T47D (cell line): ENCODE measurements at regions not wholly inside any gene's neighbourhood (a gene's known extent, or its start where the extent isn't known, plus 50 kb on each side); places are given as distances from the start of the nearest gene placed in this dataset.

Source experiments
- DNase-seq, 2 experiments: peaks; one replicate each; pipeline versions ENCODE4 v3.0.0 to v3.0.0-alpha.2; 2011 to 2012; ENCODE audit warnings: low read depth in 1 of 2, low spot score in 1 of 2
- JUND ChIP-seq: IDR thresholded peaks from 2 replicates; pipeline ENCODE4 v1.6.1; 2012; ENCODE audit warnings: low read depth
- in situ Hi-C: cut with HindIII; loops from 2 replicates; pipeline ENCODE4 v1.10.0; 2016; ENCODE audit warnings: low sequenced_read_pairs, low pct_unique_long_range_greater_than_20kb

DNA sequence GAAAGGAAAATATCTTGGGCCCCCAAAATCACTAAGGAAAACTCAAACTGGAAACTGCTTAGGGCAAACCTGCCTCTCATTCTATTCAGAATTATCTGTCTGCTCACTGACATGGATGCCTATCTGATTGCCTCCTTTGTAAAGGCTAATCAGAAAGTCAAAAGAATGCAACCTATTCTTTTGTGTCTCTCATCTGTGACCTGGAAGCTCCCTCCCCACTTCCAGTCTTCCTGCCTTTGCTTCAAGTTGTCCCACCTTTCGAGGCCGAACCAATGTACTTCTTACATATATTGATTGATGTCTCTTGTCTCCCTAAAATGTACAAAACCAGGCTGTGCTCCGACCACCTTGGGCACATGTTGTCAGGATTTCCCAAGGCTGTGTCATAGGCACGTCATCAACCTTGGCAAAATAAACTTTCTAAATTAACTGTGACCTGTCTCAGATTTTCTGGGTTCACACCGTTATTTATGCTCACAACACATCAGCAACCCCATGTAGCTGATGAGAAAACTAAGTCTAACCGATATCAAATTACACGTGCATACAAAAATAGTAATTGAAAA, 302.3 kb upstream of the NRIP1 start:
- no peak for DNase-seq
- no peak for TF ChIP-seq JUND
- in situ Hi-C loops: no loop called here

DNA sequence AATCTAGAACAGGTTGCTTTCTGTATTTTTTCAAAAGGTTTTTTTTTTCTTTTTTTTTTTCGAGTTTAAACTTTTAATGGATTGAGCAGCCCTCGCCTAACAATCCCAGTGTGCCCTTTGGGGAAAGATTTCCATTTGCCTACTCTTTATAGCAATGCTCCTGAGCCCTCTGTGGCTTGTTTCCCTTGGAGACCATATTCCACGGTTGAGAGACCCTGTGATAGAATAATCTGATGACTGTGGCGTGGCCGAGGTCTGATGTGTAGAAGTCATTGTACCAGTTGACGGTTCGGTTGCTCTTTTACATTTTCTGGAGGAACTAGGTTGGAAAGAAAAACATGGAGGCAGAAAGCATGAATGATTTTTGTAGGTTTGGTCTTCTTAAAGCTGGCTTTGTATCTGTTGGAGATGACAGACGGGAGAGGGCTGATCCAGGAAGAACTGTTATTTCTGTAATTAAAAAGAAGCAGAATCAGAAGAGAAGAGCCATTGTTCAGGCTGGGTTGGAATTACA, 305.7 kb upstream of the NRIP1 start:
- in situ Hi-C loops: no loop called here

DNA sequence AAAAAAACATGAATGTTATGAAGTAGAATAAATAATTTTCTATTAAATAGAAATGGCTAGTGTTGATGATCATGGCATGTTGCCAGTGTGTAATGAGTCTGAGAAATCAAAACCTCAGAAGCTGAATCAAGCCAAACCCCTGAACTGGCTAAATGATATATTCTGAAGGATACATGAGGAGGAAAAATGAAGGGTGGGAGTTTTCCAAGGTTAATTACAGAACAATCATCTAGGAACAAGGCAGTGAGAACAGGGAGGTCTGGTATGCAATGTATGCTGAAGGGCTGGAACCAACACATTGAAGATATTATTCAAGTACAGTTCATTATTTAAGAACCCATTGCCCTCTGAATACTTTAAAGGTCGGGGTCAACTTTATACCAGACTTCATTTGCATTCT, 309.1 kb upstream of the NRIP1 start:
- TF ChIP-seq JUND: no peak
- no peak for DNase-seq
- in situ Hi-C loops: no loop called here

More for the DNA sequence above, 305.7 kb upstream of the NRIP1 start:
- DNase-seq: no peak
- TF ChIP-seq JUND: no peak

DNA sequence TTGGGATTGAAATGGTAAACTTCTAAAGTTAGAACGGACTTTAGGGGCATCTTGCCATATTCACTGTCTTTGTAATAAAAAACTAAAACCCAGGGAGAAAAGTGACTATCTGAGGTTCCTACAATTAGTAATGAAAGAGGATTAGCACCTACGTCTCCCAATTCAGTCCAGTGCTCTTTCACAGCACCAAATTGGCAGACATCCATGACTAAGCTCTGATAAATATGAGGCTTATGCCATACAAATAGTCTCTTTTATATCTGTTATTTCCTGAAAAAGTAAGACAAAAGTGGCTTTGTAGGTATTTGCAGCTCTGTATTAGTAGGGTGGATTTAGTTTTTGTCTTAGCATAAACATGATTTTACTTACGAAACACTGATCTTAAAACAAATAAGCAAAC, 315.0 kb upstream of the NRIP1 start:
- no peak for TF ChIP-seq JUND
- DNase-seq: no peak
- in situ Hi-C loops: no loop called here

DNA sequence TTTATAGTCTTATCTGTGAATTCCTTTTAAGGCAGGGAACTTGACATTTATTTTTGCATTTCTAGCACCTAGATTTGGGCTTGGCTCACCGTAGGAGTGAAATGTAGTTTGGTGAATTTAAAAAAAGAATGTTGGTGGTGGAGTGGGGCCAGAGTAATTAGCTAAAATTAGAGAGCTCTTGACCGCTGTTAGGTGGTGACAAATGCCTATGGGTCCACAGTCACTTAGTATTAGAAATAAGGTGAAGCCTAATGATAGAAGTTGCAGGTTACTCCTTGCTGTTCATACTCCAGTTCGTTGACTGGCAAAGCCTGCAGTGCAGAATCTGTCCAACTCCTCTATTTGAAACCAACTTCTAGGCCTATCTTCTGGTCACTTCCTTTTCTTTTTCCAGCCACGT, 318.8 kb upstream of the NRIP1 start:
- no peak for TF ChIP-seq JUND
- DNase-seq: no peak
- in situ Hi-C loops: no loop called here

- in situ Hi-C loops: no loop called here
- no peak for TF ChIP-seq JUND
- DNase-seq: no peak
These were observed 325.2 kb upstream of the NRIP1 start for GRCh38 chr21:15390049-15390448.

- TF ChIP-seq JUND: no peak
- no peak for DNase-seq
- in situ Hi-C loops: no loop called here
These were observed 332.5 kb upstream of the NRIP1 start for GRCh38 chr21:15397258-15397657.

- DNase-seq: no peak
- in situ Hi-C loops: no loop called here
- no peak for TF ChIP-seq JUND
These were observed 328.9 kb upstream of the USP25 start for GRCh38 chr21:15400905-15401304.

DNA sequence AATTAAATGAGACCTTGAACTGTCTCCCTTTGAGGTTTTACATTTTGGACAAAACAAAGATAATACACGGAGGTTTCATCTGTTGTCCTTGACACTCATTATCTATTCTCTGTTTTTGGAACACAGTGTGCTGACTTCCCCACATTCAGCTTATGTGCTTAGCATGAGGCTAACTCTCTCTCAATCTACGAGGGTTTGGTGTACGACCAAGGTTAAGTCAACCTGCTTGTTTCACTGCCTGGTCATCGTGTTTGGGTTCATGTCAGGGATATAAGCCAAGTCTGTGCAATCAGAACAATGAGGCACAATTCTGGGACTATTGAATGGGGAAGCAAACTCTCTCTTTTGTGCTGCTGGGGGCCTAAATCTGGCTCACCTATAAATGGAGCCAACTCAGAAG, 328.5 kb upstream of the USP25 start:
- no peak for TF ChIP-seq JUND
- in situ Hi-C loops: no loop called here
- no peak for DNase-seq

DNA sequence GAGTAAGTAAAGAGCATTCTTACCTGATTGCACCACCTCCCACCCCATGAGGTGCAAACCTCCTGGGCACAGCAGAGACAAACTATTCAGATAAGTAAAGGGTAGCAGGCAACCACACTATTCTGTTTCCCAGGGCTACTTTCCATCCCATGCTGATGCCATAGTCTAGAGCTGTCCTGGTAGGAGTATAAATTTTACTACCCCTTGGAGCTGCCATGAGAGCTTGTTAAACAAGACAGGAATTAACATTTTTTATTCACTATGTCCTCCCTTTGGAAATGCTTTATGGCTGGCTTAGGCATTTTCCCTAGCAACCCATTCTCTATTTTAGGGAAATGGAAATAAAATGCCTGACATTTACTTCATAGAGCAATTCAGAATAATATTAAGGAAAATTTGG, 324.6 kb upstream of the USP25 start:
- in situ Hi-C loops: no loop called here
- DNase-seq: no peak
- no peak for TF ChIP-seq JUND

DNA sequence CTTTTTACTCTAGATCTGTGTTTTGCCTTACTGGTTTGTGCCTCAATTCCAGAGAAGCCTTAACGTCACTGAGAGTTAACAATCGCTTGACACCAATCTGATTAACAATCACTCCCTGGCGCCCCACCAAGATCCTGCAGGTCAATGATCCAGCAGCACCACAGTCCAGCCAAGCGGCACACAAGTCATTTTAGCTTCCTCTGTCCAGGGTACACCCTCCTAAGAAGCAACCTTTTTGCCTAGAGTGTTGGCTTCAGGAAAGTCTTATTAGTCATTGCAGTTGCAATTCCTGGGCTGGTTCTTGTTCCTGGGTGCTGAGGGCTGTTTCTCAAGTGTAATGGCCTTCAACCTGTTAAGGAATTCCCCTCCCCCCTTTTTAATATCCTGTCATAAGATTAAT, 323.0 kb upstream of the USP25 start:
- no peak for DNase-seq
- in situ Hi-C loops: no loop called here

GRCh38 chr21:15407585-15407984, 322.2 kb upstream of the USP25 start:
- TF ChIP-seq JUND: no peak
- in situ Hi-C loops: no loop called here
- no peak for DNase-seq

More for the DNA sequence above, 323.0 kb upstream of the USP25 start:
- TF ChIP-seq JUND: no peak

DNA sequence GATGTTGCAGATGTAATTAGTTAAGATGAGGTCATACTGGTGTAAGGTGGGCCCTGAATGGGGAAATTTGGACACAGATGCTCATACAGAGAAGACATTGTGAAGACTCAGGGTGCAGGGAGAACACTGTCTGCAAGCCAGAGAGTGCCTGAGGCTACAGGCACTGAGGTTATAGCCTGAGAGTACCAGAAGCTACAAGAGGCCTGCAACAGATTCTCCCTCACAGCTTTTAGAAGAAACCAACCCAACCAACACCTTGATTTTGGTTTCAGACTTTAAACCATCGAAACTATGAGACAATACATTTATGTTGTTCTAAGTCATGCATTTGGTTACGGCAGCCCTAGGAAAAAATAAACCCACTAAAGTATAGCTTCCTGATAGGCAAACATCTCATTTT, 321.7 kb upstream of the USP25 start:
- in situ Hi-C loops: no loop called here
- no peak for DNase-seq
- no peak for TF ChIP-seq JUND

- in situ Hi-C loops: no loop called here
- TF ChIP-seq JUND: no peak
- no peak for DNase-seq
These were observed 320.8 kb upstream of the USP25 start for GRCh38 chr21:15409031-15409430.
